ENCODE measurements at regions not wholly inside any gene's neighbourhood (a gene's known extent, or its start where the extent isn't known, plus 50 kb on each side); places are given as distances from the start of the nearest gene placed in this dataset.

DNA sequence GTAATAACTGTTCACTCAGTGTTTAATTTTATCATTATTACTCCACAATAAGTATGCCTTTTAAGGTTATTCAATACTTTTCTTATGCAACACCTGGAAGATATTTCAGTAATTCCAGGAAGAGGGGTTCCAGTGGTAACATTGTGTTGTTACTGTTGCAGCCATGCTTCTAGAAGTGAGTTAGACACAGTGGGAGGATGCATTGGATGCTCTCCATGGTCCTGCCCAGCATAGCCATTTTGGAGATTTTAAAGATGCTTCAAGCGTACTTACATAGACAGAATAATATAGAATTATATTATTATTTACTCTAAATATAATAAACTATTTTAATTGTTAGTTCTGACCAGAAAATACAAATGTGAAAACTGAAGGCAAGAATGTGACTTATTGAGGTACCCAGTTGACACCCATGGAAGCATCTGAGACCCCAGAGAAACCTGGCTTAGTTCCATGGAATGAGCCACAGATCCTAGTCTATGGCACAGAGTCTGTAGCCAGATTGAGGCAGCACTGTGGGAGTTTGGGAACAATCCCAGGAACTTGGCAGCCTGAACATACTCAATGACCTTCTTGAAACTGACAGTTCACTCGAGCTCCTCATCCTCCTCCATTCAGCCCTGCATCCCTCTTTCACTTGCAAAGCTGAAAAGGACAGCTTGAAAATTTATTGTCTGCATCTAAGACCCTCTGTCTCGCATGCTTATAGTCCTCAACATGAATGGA is 190.1 kb upstream of the HS3ST4 start:
- TF ChIP-seq EZH2 (IDR thresholded peaks at IDR 0.05; ENCODE audit: insufficient read depth, low read length), result no peak
- TF ChIP-seq, protein P1, sequence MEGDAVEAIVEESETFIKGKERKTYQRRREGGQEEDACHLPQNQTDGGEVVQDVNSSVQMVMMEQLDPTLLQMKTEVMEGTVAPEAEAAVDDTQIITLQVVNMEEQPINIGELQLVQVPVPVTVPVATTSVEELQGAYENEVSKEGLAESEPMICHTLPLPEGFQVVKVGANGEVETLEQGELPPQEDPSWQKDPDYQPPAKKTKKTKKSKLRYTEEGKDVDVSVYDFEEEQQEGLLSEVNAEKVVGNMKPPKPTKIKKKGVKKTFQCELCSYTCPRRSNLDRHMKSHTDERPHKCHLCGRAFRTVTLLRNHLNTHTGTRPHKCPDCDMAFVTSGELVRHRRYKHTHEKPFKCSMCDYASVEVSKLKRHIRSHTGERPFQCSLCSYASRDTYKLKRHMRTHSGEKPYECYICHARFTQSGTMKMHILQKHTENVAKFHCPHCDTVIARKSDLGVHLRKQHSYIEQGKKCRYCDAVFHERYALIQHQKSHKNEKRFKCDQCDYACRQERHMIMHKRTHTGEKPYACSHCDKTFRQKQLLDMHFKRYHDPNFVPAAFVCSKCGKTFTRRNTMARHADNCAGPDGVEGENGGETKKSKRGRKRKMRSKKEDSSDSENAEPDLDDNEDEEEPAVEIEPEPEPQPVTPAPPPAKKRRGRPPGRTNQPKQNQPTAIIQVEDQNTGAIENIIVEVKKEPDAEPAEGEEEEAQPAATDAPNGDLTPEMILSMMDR (IDR thresholded peaks at IDR 0.05; ENCODE audit: insufficient read depth, low read depth, low read length), result no peak
- H3K4me3 Mint-ChIP-seq (ENCODE audit: unreplicated experiment), result no peak overlapping the region
- no peak overlapping the region for H3K9ac ChIP-seq (ENCODE audit: low read length)

DNA sequence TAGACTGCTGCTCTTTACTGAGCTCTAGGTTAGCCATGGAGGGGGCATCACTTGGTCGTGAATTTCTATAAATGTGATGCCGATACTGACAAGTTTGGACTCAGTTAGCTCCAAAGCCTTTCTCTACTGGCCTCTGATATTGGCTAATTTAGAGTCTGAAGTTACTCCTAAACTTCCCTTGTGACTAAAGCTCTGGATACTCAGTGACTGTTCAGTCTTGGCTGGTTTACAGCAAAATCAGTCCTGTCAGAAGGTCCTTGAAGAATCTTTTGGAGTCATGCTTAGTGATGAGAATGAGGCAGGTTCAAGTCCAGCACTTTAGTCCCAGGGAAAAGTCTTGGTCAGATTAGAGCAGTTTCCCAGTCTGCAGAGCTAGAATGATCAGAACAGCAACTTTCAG is 197.5 kb upstream of the HS3ST4 start:
- no peaks in the 10 kb centered on the region for H4K20me1 ChIP-seq (ENCODE audit: insufficient read depth, low read length)
- no peak for DNase-seq (ENCODE audit: low read depth)
- no peak for FAIRE-seq
- Mint-ChIP-seq H3K9me3 (ENCODE audit: unreplicated experiment) (peaks cover 3% of the 10 kb centered on the region), H3K27me3 (ENCODE audit: low read depth, unreplicated experiment) (no peaks in the 10 kb centered on the region), H3K4me1 (ENCODE audit: low read depth, unreplicated experiment) (peaks cover 2% of the 10 kb centered on the region), H3K27ac (ENCODE audit: unreplicated experiment) (no peak overlapping the region), H3K4me3 (ENCODE audit: unreplicated experiment) (no peak overlapping the region), H3K36me3 (ENCODE audit: low read depth, unreplicated experiment) (no peaks in the 10 kb centered on the region)
- TF ChIP-seq, protein P1 (IDR thresholded peaks at IDR 0.05; ENCODE audit: insufficient read depth, low read depth, low read length), result no peak
- no peak for TF ChIP-seq EZH2 (IDR thresholded peaks at IDR 0.05; ENCODE audit: insufficient read depth, low read length)
- H3K9ac ChIP-seq (ENCODE audit: low read length), result no peak overlapping the region
- no peaks in the 10 kb centered on the region for H3K36me3 ChIP-seq (ENCODE audit: insufficient read depth, low read length)
- H3K27ac ChIP-seq (ENCODE audit: low read depth, low read length), result no peak overlapping the region
- no peaks in the 10 kb centered on the region for H3K27me3 ChIP-seq (ENCODE audit: insufficient read depth, low read length)
- no peaks in the 10 kb centered on the region for H3K79me2 ChIP-seq (ENCODE audit: insufficient read depth, low read length)
- H3K4me1 ChIP-seq (ENCODE audit: insufficient read depth, low read length), result no peaks in the 10 kb centered on the region
- H2AFZ ChIP-seq (ENCODE audit: low read depth, low read length), result no peak overlapping the region
- no peak overlapping the region for H3K4me2 ChIP-seq (ENCODE audit: low read length)
- no peak overlapping the region for H3K4me3 ChIP-seq (ENCODE audit: insufficient read depth, low read depth, low read length)
- H3K9me3 ChIP-seq (ENCODE audit: insufficient read depth, low read depth, low read length), result peaks cover 3% of the 10 kb centered on the region

More for the DNA sequence above, 190.1 kb upstream of the HS3ST4 start:
- Mint-ChIP-seq H3K27ac (ENCODE audit: unreplicated experiment) (no peak overlapping the region), H3K4me1 (ENCODE audit: low read depth, unreplicated experiment) (no peaks in the 10 kb centered on the region), H3K9me3 (ENCODE audit: unreplicated experiment) (peaks cover 3% of the 10 kb centered on the region), H3K36me3 (ENCODE audit: low read depth, unreplicated experiment) (no peaks in the 10 kb centered on the region), H3K27me3 (ENCODE audit: low read depth, unreplicated experiment) (no peaks in the 10 kb centered on the region)
- no peak overlapping the region for H3K27ac ChIP-seq (ENCODE audit: low read depth, low read length)
- no peaks in the 10 kb centered on the region for H3K9me3 ChIP-seq (ENCODE audit: insufficient read depth, low read depth, low read length)
- no peak overlapping the region for H3K4me3 ChIP-seq (ENCODE audit: insufficient read depth, low read depth, low read length)
- DNase-seq (ENCODE audit: low read depth) (no peak), FAIRE-seq (no peak)
- no peaks in the 10 kb centered on the region for H3K36me3 ChIP-seq (ENCODE audit: insufficient read depth, low read length)
- no peaks in the 10 kb centered on the region for H3K79me2 ChIP-seq (ENCODE audit: insufficient read depth, low read length)
- no peak overlapping the region for H3K4me2 ChIP-seq (ENCODE audit: low read length)
- no peaks in the 10 kb centered on the region for H4K20me1 ChIP-seq (ENCODE audit: insufficient read depth, low read length)
- H3K4me1 ChIP-seq (ENCODE audit: insufficient read depth, low read length), result no peaks in the 10 kb centered on the region
- no peaks in the 10 kb centered on the region for H3K27me3 ChIP-seq (ENCODE audit: insufficient read depth, low read length)
- H2AFZ ChIP-seq (ENCODE audit: low read depth, low read length), result no peak overlapping the region

DNA sequence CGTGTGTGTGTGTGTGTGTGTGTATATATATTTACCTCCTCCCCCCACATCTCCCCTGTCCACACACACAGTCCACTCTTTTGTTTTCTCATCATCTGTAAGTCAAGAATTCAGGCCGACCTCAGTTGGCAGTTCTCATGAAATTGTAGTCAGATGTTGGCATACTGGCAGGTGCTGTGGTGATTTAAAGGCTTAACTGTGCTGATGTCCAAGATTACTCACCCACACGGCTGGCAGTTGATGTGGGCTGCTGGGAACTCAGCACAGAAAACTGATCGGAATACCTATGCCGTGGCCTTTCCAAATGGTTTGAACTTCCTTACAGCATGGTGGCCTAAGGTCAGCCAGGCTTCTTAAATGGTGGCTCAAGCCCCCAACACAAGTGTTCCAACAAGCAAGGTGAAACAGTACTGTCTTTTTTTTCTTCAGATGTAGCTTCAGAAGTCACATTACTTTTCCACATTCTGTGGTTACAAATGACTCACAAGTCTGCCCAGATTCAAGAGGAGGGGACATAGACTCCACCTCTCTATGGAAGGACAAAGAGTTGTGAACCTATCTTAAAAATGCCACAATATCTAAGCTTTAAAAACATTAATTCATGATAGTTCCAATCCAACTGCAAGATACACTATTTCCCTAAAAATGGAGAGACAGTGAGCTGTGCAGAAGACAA is 198.5 kb upstream of the HS3ST4 start:
- Histone ChIP-seq H3K4me1 (ENCODE audit: insufficient read depth, low read length) (no peaks in the 10 kb centered on the region), H3K9ac (ENCODE audit: low read length) (no peak overlapping the region), H3K36me3 (ENCODE audit: insufficient read depth, low read length) (no peaks in the 10 kb centered on the region), H3K27me3 (ENCODE audit: insufficient read depth, low read length) (no peaks in the 10 kb centered on the region), H3K79me2 (ENCODE audit: insufficient read depth, low read length) (no peaks in the 10 kb centered on the region), H3K4me3 (ENCODE audit: insufficient read depth, low read depth, low read length) (no peak overlapping the region), H3K9me3 (ENCODE audit: insufficient read depth, low read depth, low read length) (peaks cover 11% of the 10 kb centered on the region), H4K20me1 (ENCODE audit: insufficient read depth, low read length) (no peaks in the 10 kb centered on the region), H3K27ac (ENCODE audit: low read depth, low read length) (peak overlapping the region; percentile 70), H2AFZ (ENCODE audit: low read depth, low read length) (peak overlapping the region; percentile 38), H3K4me2 (ENCODE audit: low read length) (peak overlapping the region; percentile 61)
- Mint-ChIP-seq H3K36me3 (ENCODE audit: low read depth, unreplicated experiment) (no peaks in the 10 kb centered on the region), H3K9me3 (ENCODE audit: unreplicated experiment) (peaks cover 4% of the 10 kb centered on the region), H3K4me3 (ENCODE audit: unreplicated experiment) (no peak overlapping the region), H3K4me1 (ENCODE audit: low read depth, unreplicated experiment) (peaks cover 2% of the 10 kb centered on the region), H3K27ac (ENCODE audit: unreplicated experiment) (no peak overlapping the region), H3K27me3 (ENCODE audit: low read depth, unreplicated experiment) (no peaks in the 10 kb centered on the region)
- FAIRE-seq (no peak), DNase-seq (ENCODE audit: low read depth) (peak; percentile 14)
- TF ChIP-seq EZH2 (IDR thresholded peaks at IDR 0.05; ENCODE audit: insufficient read depth, low read length), result no peak
- TF ChIP-seq, protein P1 (IDR thresholded peaks at IDR 0.05; ENCODE audit: insufficient read depth, low read depth, low read length), result no peak

Measured in astrocyte (in vitro differentiated cells and primary cell).